Osteocyte (in vitro differentiated cells): ENCODE measurements at regions not wholly inside any gene's neighbourhood (a gene's known extent, or its start where the extent isn't known, plus 50 kb on each side); places are given as distances from the start of the nearest gene placed in this dataset.

Source experiments
- DNase-seq: peaks from one replicate; pipeline ENCODE4 v3.0.0; 2021; ENCODE audit warnings: mixed read lengths; ENCODE audit not compliant: unreplicated experiment; ENCODE audit errors: extremely low spot score
- H3K27ac Mint-ChIP-seq: one replicate; pipeline ENCODE4 v1.8.0; 2021; ENCODE audit warnings: mild to moderate bottlenecking, mixed read lengths; ENCODE audit not compliant: unreplicated experiment
- H3K27me3 Mint-ChIP-seq: one replicate; pipeline ENCODE4 v1.8.0; 2021; ENCODE audit warnings: mixed read lengths; ENCODE audit not compliant: unreplicated experiment
- H3K36me3 Mint-ChIP-seq: one replicate; pipeline ENCODE4 v1.8.0; 2021; ENCODE audit warnings: mixed read lengths; ENCODE audit not compliant: unreplicated experiment
- H3K4me1 Mint-ChIP-seq: one replicate; pipeline ENCODE4 v1.8.0; 2021; ENCODE audit warnings: mixed read lengths; ENCODE audit not compliant: unreplicated experiment
- H3K4me3 Mint-ChIP-seq: one replicate; pipeline ENCODE4 v1.8.0; 2021; ENCODE audit warnings: mild to moderate bottlenecking, moderate library complexity, mixed read lengths; ENCODE audit not compliant: unreplicated experiment
- H3K9me3 Mint-ChIP-seq: one replicate; pipeline ENCODE4 v1.8.0; 2021; ENCODE audit warnings: mixed read lengths; ENCODE audit not compliant: unreplicated experiment
- CTCF ChIP-seq: fragments of 200-600 bp; sonication (generic); IDR thresholded peaks from 2 replicates; pipeline ENCODE4 v1.5.0; 2021; ENCODE audit warnings: antibody characterized with exemption, mild to moderate bottlenecking, moderate library complexity

DNA sequence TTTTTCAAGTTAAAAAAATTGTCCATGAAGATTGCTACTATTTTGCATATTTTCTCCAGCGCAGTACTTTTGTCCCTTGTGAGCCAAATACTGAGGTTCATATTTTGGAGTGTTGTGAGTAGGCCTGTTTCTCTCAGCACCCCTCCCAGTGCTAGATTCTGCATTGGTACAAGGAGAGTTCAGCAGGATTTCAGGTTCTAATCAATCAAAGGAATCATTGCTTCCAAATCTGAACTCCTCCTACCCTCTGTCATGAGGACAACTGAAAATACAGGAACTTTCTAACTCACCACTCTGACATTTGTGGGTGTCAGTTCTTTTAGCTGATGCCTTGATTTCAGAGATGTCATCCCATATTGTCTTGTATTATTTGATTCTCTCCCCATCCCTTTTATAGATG is 299.9 kb downstream of the FZD1 start:
- no peaks in the 10 kb centered on the region for H3K9me3 Mint-ChIP-seq

DNA sequence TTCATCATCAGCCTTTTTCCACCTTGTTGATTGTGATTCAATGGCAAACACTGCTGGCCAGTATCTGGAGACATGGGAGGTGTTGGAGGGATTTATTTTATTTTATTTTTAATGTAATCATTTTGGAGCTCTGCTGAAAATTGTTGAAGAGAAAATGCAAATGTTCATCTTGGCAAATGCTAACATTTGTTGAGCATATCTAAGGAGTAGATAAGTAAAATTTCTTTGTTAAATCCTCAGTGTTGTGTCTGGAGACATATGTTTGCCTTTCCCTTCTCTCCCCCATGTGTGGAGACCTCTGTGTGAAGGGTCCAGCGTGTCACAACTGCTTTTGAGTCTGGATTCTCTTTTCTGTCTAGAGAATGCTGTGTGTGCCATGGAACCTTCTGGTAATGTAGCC is 300.3 kb downstream of the FZD1 start:
- no peaks in the 10 kb centered on the region for H3K36me3 Mint-ChIP-seq
- no peak for TF ChIP-seq CTCF
- peaks cover 6% of the 10 kb centered on the region for H3K4me1 Mint-ChIP-seq
- no peak overlapping the region for H3K4me3 Mint-ChIP-seq
- no peak overlapping the region for H3K27ac Mint-ChIP-seq
- DNase-seq, result no peak
- H3K9me3 Mint-ChIP-seq, result no peaks in the 10 kb centered on the region
- peaks cover 11% of the 10 kb centered on the region for H3K27me3 Mint-ChIP-seq

More for the DNA sequence above, 299.9 kb downstream of the FZD1 start:
- H3K4me3 Mint-ChIP-seq, result no peak overlapping the region
- H3K27ac Mint-ChIP-seq, result no peak overlapping the region
- peaks cover 6% of the 10 kb centered on the region for H3K4me1 Mint-ChIP-seq
- TF ChIP-seq CTCF, result no peak
- H3K27me3 Mint-ChIP-seq, result peaks cover 10% of the 10 kb centered on the region
- H3K36me3 Mint-ChIP-seq, result no peaks in the 10 kb centered on the region
- no peak for DNase-seq

- no peak for DNase-seq
- Mint-ChIP-seq H3K27ac (no peak overlapping the region), H3K27me3 (peaks cover 9% of the 10 kb centered on the region), H3K9me3 (no peaks in the 10 kb centered on the region), H3K4me1 (peaks cover 6% of the 10 kb centered on the region), H3K4me3 (no peak overlapping the region), H3K36me3 (no peaks in the 10 kb centered on the region)
- TF ChIP-seq CTCF, result no peak
Observed at GRCh38 chr7:91565499-91566401, 301.5 kb downstream of the FZD1 start.

DNA sequence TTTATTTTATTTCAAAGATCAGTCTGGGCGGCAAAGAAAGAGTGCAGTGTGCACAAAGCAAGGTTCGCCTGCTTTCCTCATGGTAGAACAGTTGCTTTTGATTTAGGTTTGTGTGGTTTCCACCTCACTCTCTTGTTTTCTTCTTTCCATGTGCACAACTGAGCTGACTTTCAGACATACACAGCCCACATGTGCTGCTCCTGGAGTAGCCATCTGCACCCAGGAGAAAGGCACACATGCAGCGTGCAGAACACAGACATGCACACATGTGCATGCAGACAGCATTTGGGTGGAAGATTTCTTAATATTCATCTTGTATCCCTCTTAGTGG is 302.1 kb downstream of the FZD1 start:
- no peaks in the 10 kb centered on the region for H3K36me3 Mint-ChIP-seq
- no peak overlapping the region for H3K4me3 Mint-ChIP-seq
- TF ChIP-seq CTCF, result no peak
- peaks cover 6% of the 10 kb centered on the region for H3K4me1 Mint-ChIP-seq
- no peaks in the 10 kb centered on the region for H3K9me3 Mint-ChIP-seq
- H3K27me3 Mint-ChIP-seq, result peaks cover 7% of the 10 kb centered on the region
- H3K27ac Mint-ChIP-seq, result no peak overlapping the region
- DNase-seq, result no peak

GRCh38 chr7:91567081-91568012 is 303.1 kb downstream of the FZD1 start:
- peaks cover 12% of the 10 kb centered on the region for H3K27me3 Mint-ChIP-seq
- H3K36me3 Mint-ChIP-seq, result no peaks in the 10 kb centered on the region
- H3K4me3 Mint-ChIP-seq, result no peak overlapping the region
- no peak for TF ChIP-seq CTCF
- no peak overlapping the region for H3K27ac Mint-ChIP-seq
- peaks cover 6% of the 10 kb centered on the region for H3K4me1 Mint-ChIP-seq
- no peak for DNase-seq
- no peaks in the 10 kb centered on the region for H3K9me3 Mint-ChIP-seq
